Endothelial cell of umbilical vein (primary cell): ENCODE measurements at regions not wholly inside any gene's neighbourhood (a gene's known extent, or its start where the extent isn't known, plus 50 kb on each side); places are given as distances from the start of the nearest gene placed in this dataset.

ENCODE experiments used
- BruUV-seq: library from RNA; stranded (reverse); fragments of 400-500 nt; replicated peaks from 2 replicates; lab custom pipeline; 2021; lab: Mats Ljungman, UMichigan
- CTCF ChIA-PET: fragments of 300-600, 350-600 bp; sonication (Branson Sonifier 250); formaldehyde crosslinking; loops from one replicate; lab custom pipeline; 2021; ENCODE audit warnings: antibody characterized with exemption, inconsistent platforms; lab: Charles Lee
- POLR2A ChIA-PET: fragments of 300-600, 350-600 bp; sonication (Branson Sonifier 250); formaldehyde crosslinking; loops from one replicate; lab custom pipeline; 2021; ENCODE audit warnings: antibody characterized with exemption, inconsistent platforms; lab: Charles Lee
- DNase-seq: peaks from one replicate; pipeline ENCODE4 v3.0.0-alpha.2; 2011; ENCODE audit warnings: low read depth, low spot score
- FAIRE-seq: peaks from 2 replicates; lab custom pipeline; 2011; peaks lifted over from hg19 to GRCh38; lab: Jason Lieb, UNC
- H2AFZ ChIP-seq: 2 replicates; pipeline ENCODE4 v1.6.0; 2012; ENCODE audit warnings: low read depth, low read length, control low read depth, inconsistent platforms
- H3K27ac ChIP-seq: 2 replicates; pipeline ENCODE4 v1.5.1; 2011; ENCODE audit warnings: low read depth, mild to moderate bottlenecking, control low read depth, low read length, moderate library complexity; ENCODE audit not compliant: insufficient read depth
- H3K27me3 ChIP-seq, 2 experiments: 2 replicates each; pipeline versions ENCODE4 v1.6.0 to v1.6.1; 2011; ENCODE audit warnings: low read length in 2 of 2, mixed read lengths in 1 of 2; ENCODE audit not compliant: control insufficient read depth in 2 of 2, insufficient read depth in 2 of 2
- H3K36me3 ChIP-seq, 2 experiments: 2 replicates in 1 of 2; 3 replicates in 1 of 2; pipeline ENCODE4 v1.5.1; 2011; ENCODE audit warnings: low read length in 2 of 2, mild to moderate bottlenecking in 1 of 2, moderate library complexity in 1 of 2; ENCODE audit not compliant: control insufficient read depth in 2 of 2, insufficient read depth in 2 of 2; ENCODE audit errors: extremely low read depth in 1 of 2
- H3K4me1 ChIP-seq: 3 replicates; pipeline ENCODE4 v1.5.1; 2011; ENCODE audit warnings: mild to moderate bottlenecking, low read length; ENCODE audit not compliant: control insufficient read depth, insufficient read depth; ENCODE audit errors: extremely low read depth
- H3K4me2 ChIP-seq: 2 replicates; pipeline ENCODE4 v1.6.1; 2011; ENCODE audit warnings: low read length, control low read depth, mixed read lengths; ENCODE audit not compliant: insufficient read depth
- H3K4me3 ChIP-seq, 3 experiments: fragments of 200-600 bp in 1 of 3; sonication (generic), shearing (Covaris generic) in 1 of 3; replicated peaks in 1 of 3; 2 replicates each; pipeline ENCODE4 v1.5.1; 2011 to 2016; ENCODE audit warnings: control low read depth in 3 of 3, low read length in 3 of 3, mild to moderate bottlenecking in 2 of 3, inconsistent platforms in 1 of 3, low read depth in 1 of 3, moderate library complexity in 1 of 3; ENCODE audit not compliant: insufficient read depth in 1 of 3
- H3K79me2 ChIP-seq: 2 replicates; pipeline ENCODE4 v1.6.0; 2012; ENCODE audit warnings: low read length, inconsistent platforms; ENCODE audit not compliant: control insufficient read depth, insufficient read depth
- H3K9ac ChIP-seq: replicated peaks from 2 replicates; pipeline ENCODE3; 2011; ENCODE audit warnings: low read length, control low read depth; ENCODE audit not compliant: insufficient read depth; ENCODE audit errors: extremely low read depth
- H3K9me1 ChIP-seq: replicated peaks from 3 replicates; pipeline ENCODE4 v1.6.0; 2011; ENCODE audit warnings: mild to moderate bottlenecking, low read length; ENCODE audit not compliant: control insufficient read depth, insufficient read depth; ENCODE audit errors: extremely low read depth
- H3K9me3 ChIP-seq: replicated peaks from 2 replicates; pipeline ENCODE4 v1.5.1; 2012; ENCODE audit warnings: low read length, inconsistent platforms; ENCODE audit not compliant: control insufficient read depth, insufficient read depth
- H4K20me1 ChIP-seq: replicated peaks from 2 replicates; pipeline ENCODE3; 2011; ENCODE audit warnings: mild to moderate bottlenecking, low read length; ENCODE audit not compliant: control insufficient read depth, insufficient read depth; ENCODE audit errors: extremely low read depth
- EZH2 ChIP-seq: IDR thresholded peaks from 2 replicates; pipeline ENCODE4 v1.6.1; 2012; ENCODE audit warnings: borderline replicate concordance, low read depth, mild to moderate bottlenecking, moderate library complexity, low read length, inconsistent platforms; ENCODE audit not compliant: severe bottlenecking
- FOS ChIP-seq: IDR thresholded peaks from 2 replicates; pipeline ENCODE4 v1.6.1; 2011; ENCODE audit warnings: mild to moderate bottlenecking, low read length, moderate library complexity, borderline replicate concordance; ENCODE audit not compliant: insufficient read depth
- GATA2 ChIP-seq: IDR thresholded peaks from 2 replicates; pipeline ENCODE4 v1.7.0; 2011; ENCODE audit warnings: low read depth, mild to moderate bottlenecking, moderate library complexity, mixed read lengths, low read length; ENCODE audit not compliant: insufficient read length, insufficient read depth
- JUN ChIP-seq: IDR thresholded peaks from 2 replicates; pipeline ENCODE4 v1.6.1; 2011; ENCODE audit warnings: borderline replicate concordance, low read depth; ENCODE audit not compliant: insufficient read length, insufficient read depth
- MYC ChIP-seq: IDR thresholded peaks from one replicate; pipeline ENCODE4 v1.6.1; 2011; ENCODE audit warnings: mild to moderate bottlenecking, low read depth, low read length
- POLR2A ChIP-seq: IDR thresholded peaks from 2 replicates; pipeline ENCODE4 v1.6.1; 2012; ENCODE audit warnings: low read depth, mild to moderate bottlenecking, control low read depth, low read length
- POLR2AphosphoS5 ChIP-seq: IDR thresholded peaks from 2 replicates; pipeline ENCODE4 v1.6.1; 2012; ENCODE audit warnings: low read depth, mild to moderate bottlenecking, control low read depth, low read length, moderate library complexity; ENCODE audit not compliant: insufficient read depth
- dilution Hi-C: fragments of 300-500 bp; cut with MboI; formaldehyde crosslinking; loops from one replicate; pipeline ENCODE4 v1.15.0; 2019; ENCODE audit warnings: low sequenced_read_pairs; ENCODE audit not compliant: extremely low pct_ligation_motif_present
- intact Hi-C: fragments of 100-400 bp; cut with micrococcal nuclease; formaldehyde crosslinking; loops from one replicate; pipeline ENCODE4 v1.10.0; 2022
- TF ChIP-seq, protein P1 (sequence below): IDR thresholded peaks from 2 replicates; pipeline ENCODE4 v1.6.1; 2011; ENCODE audit not compliant: insufficient read depth, insufficient read length
- TF ChIP-seq, protein P2 (sequence below), 2 donors: IDR thresholded peaks; 1 replicate in 1 of 2; 2 replicates in 1 of 2; pipeline ENCODE4 v1.5.1; 2011; ENCODE audit warnings: low read length in 2 of 2, mild to moderate bottlenecking in 2 of 2, moderate library complexity in 2 of 2, control low read depth in 1 of 2, inconsistent platforms in 1 of 2, low read depth in 1 of 2; ENCODE audit not compliant: insufficient read depth in 1 of 2; ENCODE audit errors: extremely low read depth in 1 of 2

DNA sequence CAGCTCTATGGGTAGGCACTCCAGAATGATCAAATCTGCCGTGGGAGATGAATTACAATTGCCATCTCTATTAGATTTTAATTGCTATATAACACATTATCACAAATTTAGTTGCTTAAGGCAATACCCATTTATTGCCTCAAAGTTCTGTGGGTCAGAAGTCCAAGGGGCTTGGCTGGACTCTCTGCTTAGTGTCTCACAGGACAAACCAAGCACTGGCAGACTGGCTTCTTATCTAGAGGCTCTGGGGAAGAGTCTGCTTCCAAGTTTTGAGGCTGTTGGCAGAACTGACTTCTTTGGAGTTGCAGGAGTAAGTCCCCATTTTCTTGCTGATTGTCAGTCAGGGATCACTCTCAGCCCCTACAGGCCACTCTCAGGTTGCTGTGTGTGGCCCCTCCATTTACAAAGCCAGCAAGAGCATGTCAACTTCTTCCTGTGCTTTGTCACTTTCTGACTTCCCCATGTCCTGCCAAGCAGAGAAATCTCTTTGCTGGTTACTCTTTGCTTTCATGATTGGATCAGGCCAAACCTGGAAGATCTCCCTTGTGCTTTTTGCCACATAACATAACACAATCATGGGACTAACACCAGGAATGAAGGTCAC, 93.5 kb upstream of the PRICKLE2 start:
- intact Hi-C loops (no loop called here), dilution Hi-C loops (no loop called here)
- ChIA-PET CTCF (interaction anchor here (1.2 to 2.3 kb wide), 2 partner anchors 80 to 145 kb away, joined by 4 to 7 read pairs; no protein-coding TSS in a partner anchor), POLR2A (no interaction called here)
- Histone ChIP-seq H3K4me3 (no peak overlapping the region), H3K4me1 (no peaks in the 10 kb centered on the region), H3K36me3 (no peaks in the 10 kb centered on the region), H3K9me3 (no peaks in the 10 kb centered on the region), H3K9ac (no peak overlapping the region), H3K4me2 (no peak overlapping the region), H3K9me1 (no peaks in the 10 kb centered on the region), H3K27ac (no peak overlapping the region), H2AFZ (no peak overlapping the region), H3K27me3 (no peaks in the 10 kb centered on the region), H4K20me1 (no peaks in the 10 kb centered on the region), H3K79me2 (no peaks in the 10 kb centered on the region)
- FAIRE-seq (no peak), DNase-seq (no peak)
- BruUV-seq: no TSS peak
- TF ChIP-seq POLR2AphosphoS5: no peak
- TF ChIP-seq, protein P1, sequence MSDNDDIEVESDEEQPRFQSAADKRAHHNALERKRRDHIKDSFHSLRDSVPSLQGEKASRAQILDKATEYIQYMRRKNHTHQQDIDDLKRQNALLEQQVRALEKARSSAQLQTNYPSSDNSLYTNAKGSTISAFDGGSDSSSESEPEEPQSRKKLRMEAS: no peak
- no peak for TF ChIP-seq JUN
- TF ChIP-seq, protein P2, sequence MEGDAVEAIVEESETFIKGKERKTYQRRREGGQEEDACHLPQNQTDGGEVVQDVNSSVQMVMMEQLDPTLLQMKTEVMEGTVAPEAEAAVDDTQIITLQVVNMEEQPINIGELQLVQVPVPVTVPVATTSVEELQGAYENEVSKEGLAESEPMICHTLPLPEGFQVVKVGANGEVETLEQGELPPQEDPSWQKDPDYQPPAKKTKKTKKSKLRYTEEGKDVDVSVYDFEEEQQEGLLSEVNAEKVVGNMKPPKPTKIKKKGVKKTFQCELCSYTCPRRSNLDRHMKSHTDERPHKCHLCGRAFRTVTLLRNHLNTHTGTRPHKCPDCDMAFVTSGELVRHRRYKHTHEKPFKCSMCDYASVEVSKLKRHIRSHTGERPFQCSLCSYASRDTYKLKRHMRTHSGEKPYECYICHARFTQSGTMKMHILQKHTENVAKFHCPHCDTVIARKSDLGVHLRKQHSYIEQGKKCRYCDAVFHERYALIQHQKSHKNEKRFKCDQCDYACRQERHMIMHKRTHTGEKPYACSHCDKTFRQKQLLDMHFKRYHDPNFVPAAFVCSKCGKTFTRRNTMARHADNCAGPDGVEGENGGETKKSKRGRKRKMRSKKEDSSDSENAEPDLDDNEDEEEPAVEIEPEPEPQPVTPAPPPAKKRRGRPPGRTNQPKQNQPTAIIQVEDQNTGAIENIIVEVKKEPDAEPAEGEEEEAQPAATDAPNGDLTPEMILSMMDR (IDR thresholded peaks at IDR 0.05; ENCODE audit: extremely low read depth in 1 of 2, insufficient read depth in 1 of 2, low read depth in 1 of 2, low read length in 2 of 2): no peak
- TF ChIP-seq GATA2: no peak
- TF ChIP-seq EZH2: no peak
- TF ChIP-seq MYC: no peak
- no peak for TF ChIP-seq FOS
- no peak for TF ChIP-seq POLR2A
